ENCODE measurements at regions not wholly inside any gene's neighbourhood (a gene's known extent, or its start where the extent isn't known, plus 50 kb on each side); places are given as distances from the start of the nearest gene placed in this dataset.

- Histone ChIP-seq H2AFZ (ENCODE audit: low read length) (no peak overlapping the region), H3K4me3 (ENCODE audit: low read depth, low read length, poor library complexity, severe bottlenecking) (no peak overlapping the region), H4K20me1 (ENCODE audit: insufficient read depth, low read length) (no peaks in the 10 kb centered on the region), H3K4me2 (ENCODE audit: low read length) (no peak overlapping the region), H3K4me1 (ENCODE audit: insufficient read depth, low read length, severe bottlenecking) (no peaks in the 10 kb centered on the region), H3F3A (ENCODE audit: insufficient read depth, low read length) (no peaks in the 10 kb centered on the region), H3K27ac (ENCODE audit: low read depth, low read length, poor library complexity, severe bottlenecking) (no peak overlapping the region), H3K9me2 (ENCODE audit: low read depth, low read length) (peaks cover 3% of the 10 kb centered on the region; the same call in 1 of the 2 replicates), H3K9ac (ENCODE audit: low read length) (no peak overlapping the region), H3K36me3 (ENCODE audit: insufficient read depth, low read length) (no peaks in the 10 kb centered on the region), H3K9me3 (ENCODE audit: low read length) (no peaks in the 10 kb centered on the region), H3K27me3 (ENCODE audit: insufficient read depth, low read length) (no peaks in the 10 kb centered on the region), H3K79me2 (ENCODE audit: insufficient read depth, low read length) (no peaks in the 10 kb centered on the region)
- TF ChIP-seq EZH2 (IDR thresholded peaks at IDR 0.05; ENCODE audit: borderline replicate concordance, low read length) = no peak
- TF ChIP-seq, protein P1, sequence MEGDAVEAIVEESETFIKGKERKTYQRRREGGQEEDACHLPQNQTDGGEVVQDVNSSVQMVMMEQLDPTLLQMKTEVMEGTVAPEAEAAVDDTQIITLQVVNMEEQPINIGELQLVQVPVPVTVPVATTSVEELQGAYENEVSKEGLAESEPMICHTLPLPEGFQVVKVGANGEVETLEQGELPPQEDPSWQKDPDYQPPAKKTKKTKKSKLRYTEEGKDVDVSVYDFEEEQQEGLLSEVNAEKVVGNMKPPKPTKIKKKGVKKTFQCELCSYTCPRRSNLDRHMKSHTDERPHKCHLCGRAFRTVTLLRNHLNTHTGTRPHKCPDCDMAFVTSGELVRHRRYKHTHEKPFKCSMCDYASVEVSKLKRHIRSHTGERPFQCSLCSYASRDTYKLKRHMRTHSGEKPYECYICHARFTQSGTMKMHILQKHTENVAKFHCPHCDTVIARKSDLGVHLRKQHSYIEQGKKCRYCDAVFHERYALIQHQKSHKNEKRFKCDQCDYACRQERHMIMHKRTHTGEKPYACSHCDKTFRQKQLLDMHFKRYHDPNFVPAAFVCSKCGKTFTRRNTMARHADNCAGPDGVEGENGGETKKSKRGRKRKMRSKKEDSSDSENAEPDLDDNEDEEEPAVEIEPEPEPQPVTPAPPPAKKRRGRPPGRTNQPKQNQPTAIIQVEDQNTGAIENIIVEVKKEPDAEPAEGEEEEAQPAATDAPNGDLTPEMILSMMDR (IDR thresholded peaks at IDR 0.05; ENCODE audit: low read length) = no peak
Observed at GRCh38 chr7:115123441-115123840, 201.5 kb downstream of the MDFIC start.

DNA sequence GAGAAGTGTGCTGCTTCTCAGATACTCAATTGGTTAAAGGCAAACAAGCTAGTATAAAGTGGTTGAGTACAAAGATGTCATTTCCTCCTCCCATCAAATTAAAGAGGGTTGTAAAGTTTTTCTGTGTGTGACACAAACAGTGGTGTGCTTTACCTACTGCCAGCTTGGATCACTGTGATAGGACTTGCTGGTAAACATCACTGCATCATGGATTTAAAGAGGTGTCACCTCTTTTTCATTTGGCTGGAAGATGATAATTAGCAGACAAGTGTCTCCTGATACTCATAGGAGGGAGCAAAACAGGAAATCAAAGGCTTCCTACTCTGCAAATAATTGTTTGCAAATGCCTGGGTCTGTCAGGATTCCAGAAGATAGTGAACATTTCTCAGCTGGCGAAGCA is 200.5 kb downstream of the MDFIC start:
- Histone ChIP-seq H3K9ac (ENCODE audit: low read length) (no peak overlapping the region), H3K9me2 (ENCODE audit: low read depth, low read length) (peaks cover 3% of the 10 kb centered on the region; the same call in 1 of the 2 replicates), H3K27me3 (ENCODE audit: insufficient read depth, low read length) (no peaks in the 10 kb centered on the region), H4K20me1 (ENCODE audit: insufficient read depth, low read length) (no peaks in the 10 kb centered on the region), H2AFZ (ENCODE audit: low read length) (no peak overlapping the region), H3K4me1 (ENCODE audit: insufficient read depth, low read length, severe bottlenecking) (no peaks in the 10 kb centered on the region), H3F3A (ENCODE audit: insufficient read depth, low read length) (no peaks in the 10 kb centered on the region), H3K4me2 (ENCODE audit: low read length) (no peak overlapping the region), H3K9me3 (ENCODE audit: low read length) (no peaks in the 10 kb centered on the region), H3K27ac (ENCODE audit: low read depth, low read length, poor library complexity, severe bottlenecking) (no peak overlapping the region), H3K4me3 (ENCODE audit: low read depth, low read length, poor library complexity, severe bottlenecking) (no peak overlapping the region), H3K36me3 (ENCODE audit: insufficient read depth, low read length) (no peaks in the 10 kb centered on the region), H3K79me2 (ENCODE audit: insufficient read depth, low read length) (no peaks in the 10 kb centered on the region)
- TF ChIP-seq, protein P1 (IDR thresholded peaks at IDR 0.05; ENCODE audit: low read length) = no peak
- no peak for TF ChIP-seq EZH2 (IDR thresholded peaks at IDR 0.05; ENCODE audit: borderline replicate concordance, low read length)

GRCh38 chr7:115117748-115118147 is 195.9 kb downstream of the MDFIC start:
- Histone ChIP-seq H3K27me3 (ENCODE audit: insufficient read depth, low read length) (no peaks in the 10 kb centered on the region), H3K9me2 (ENCODE audit: low read depth, low read length) (no peaks in the 10 kb centered on the region), H3K36me3 (ENCODE audit: insufficient read depth, low read length) (no peaks in the 10 kb centered on the region), H4K20me1 (ENCODE audit: insufficient read depth, low read length) (no peaks in the 10 kb centered on the region), H3K27ac (ENCODE audit: low read depth, low read length, poor library complexity, severe bottlenecking) (no peak overlapping the region), H3K9ac (ENCODE audit: low read length) (no peak overlapping the region), H2AFZ (ENCODE audit: low read length) (no peak overlapping the region), H3K9me3 (ENCODE audit: low read length) (no peaks in the 10 kb centered on the region), H3K4me3 (ENCODE audit: low read depth, low read length, poor library complexity, severe bottlenecking) (no peak overlapping the region), H3F3A (ENCODE audit: insufficient read depth, low read length) (no peaks in the 10 kb centered on the region), H3K79me2 (ENCODE audit: insufficient read depth, low read length) (no peaks in the 10 kb centered on the region), H3K4me2 (ENCODE audit: low read length) (no peak overlapping the region), H3K4me1 (ENCODE audit: insufficient read depth, low read length, severe bottlenecking) (no peaks in the 10 kb centered on the region)
- TF ChIP-seq EZH2 (IDR thresholded peaks at IDR 0.05; ENCODE audit: borderline replicate concordance, low read length) = no peak
- TF ChIP-seq, protein P1 (IDR thresholded peaks at IDR 0.05; ENCODE audit: low read length) = no peak

All from OCI-LY1 (cell line).